ENCODE measurements at regions not wholly inside any gene's neighbourhood (a gene's known extent, or its start where the extent isn't known, plus 50 kb on each side); places are given as distances from the start of the nearest gene placed in this dataset.
"Not testable (repeated sequence)": the region's sequence is repeated elsewhere in the genome, so short reads cannot be mapped to it uniquely, and the experiment has no call there.

DNA sequence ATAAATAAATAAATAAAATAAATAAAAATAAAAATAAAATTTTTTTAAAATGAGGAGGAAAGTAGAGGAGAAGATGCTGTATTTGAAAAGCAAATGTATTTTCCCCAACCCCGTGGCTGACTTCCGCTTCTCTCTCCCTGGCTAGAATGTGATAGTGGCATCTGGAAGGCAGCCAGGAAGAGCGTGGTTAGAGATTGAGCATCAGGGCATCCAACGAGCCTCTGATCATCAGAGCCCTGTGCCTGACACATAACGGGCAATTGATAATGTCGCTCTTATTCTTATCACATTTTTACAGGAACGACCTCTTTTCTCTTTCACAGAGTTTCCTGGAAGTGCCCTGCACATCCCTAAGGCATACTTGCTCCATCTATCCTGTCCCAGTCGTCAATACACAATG, 496.9 kb upstream of the TMEM132C start:
- in situ Hi-C loops (cut with HindIII; ENCODE audit: low pct_ligation_motif_present, low pct_unique_long_range_greater_than_20kb, low sequenced_read_pairs) = no loop called here

GRCh38 chr12:127771546-127771945, 495.4 kb upstream of the TMEM132C start:
- DNase-seq = no peak
- in situ Hi-C loops (cut with HindIII; ENCODE audit: low pct_ligation_motif_present, low pct_unique_long_range_greater_than_20kb, low sequenced_read_pairs) = no loop called here

More for the DNA sequence above, 496.9 kb upstream of the TMEM132C start:
- no peak for DNase-seq

- in situ Hi-C loops (cut with HindIII; ENCODE audit: low pct_ligation_motif_present, low pct_unique_long_range_greater_than_20kb, low sequenced_read_pairs) = no loop called here
- DNase-seq = peak; percentile 33
Measured at GRCh38 chr12:127773520-127773919, 493.4 kb upstream of the TMEM132C start.

GRCh38 chr12:127774828-127775227, 492.1 kb upstream of the TMEM132C start:
- no peak for DNase-seq

GRCh38 chr12:127779301-127780045, 487.5 kb upstream of the TMEM132C start:
- in situ Hi-C loops (cut with HindIII; ENCODE audit: low pct_ligation_motif_present, low pct_unique_long_range_greater_than_20kb, low sequenced_read_pairs) = no loop called here
- no peak for DNase-seq

More at GRCh38 chr12:127774828-127775227, 492.1 kb upstream of the TMEM132C start:
- in situ Hi-C loops (cut with HindIII; ENCODE audit: low pct_ligation_motif_present, low pct_unique_long_range_greater_than_20kb, low sequenced_read_pairs) = no loop called here

DNA sequence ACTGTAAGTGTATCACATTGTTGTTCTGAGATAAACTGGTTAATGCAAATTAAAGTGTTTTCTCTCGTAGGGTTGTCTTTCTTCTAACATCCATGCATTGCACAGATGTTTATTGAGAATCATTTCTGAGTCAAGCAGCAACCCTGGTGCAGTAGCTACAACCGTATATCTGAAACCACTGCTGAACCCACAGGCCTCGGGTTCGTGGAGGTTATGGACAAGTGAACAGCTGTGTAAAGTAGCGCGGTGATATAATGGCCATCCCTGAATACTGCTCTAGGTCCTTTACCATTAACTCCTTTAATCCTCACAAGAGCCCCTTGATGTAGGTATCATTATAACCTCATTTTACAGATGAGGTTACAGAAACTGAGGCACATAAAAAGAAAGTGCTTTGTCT, 486.1 kb upstream of the TMEM132C start:
- in situ Hi-C loops (cut with HindIII; ENCODE audit: low pct_ligation_motif_present, low pct_unique_long_range_greater_than_20kb, low sequenced_read_pairs) = no loop called here
- no peak for DNase-seq

- no peak for DNase-seq
- in situ Hi-C loops (cut with HindIII; ENCODE audit: low pct_ligation_motif_present, low pct_unique_long_range_greater_than_20kb, low sequenced_read_pairs) = no loop called here
Measured at GRCh38 chr12:127781336-127781735, 485.6 kb upstream of the TMEM132C start.

- DNase-seq = no peak
- in situ Hi-C loops (cut with HindIII; ENCODE audit: low pct_ligation_motif_present, low pct_unique_long_range_greater_than_20kb, low sequenced_read_pairs) = no loop called here
Measured at GRCh38 chr12:127785540-127785939, 481.4 kb upstream of the TMEM132C start.

- no peak for DNase-seq
- in situ Hi-C loops (cut with HindIII; ENCODE audit: low pct_ligation_motif_present, low pct_unique_long_range_greater_than_20kb, low sequenced_read_pairs) = no loop called here
Measured at GRCh38 chr12:127785986-127786590, 480.9 kb upstream of the TMEM132C start.

DNA sequence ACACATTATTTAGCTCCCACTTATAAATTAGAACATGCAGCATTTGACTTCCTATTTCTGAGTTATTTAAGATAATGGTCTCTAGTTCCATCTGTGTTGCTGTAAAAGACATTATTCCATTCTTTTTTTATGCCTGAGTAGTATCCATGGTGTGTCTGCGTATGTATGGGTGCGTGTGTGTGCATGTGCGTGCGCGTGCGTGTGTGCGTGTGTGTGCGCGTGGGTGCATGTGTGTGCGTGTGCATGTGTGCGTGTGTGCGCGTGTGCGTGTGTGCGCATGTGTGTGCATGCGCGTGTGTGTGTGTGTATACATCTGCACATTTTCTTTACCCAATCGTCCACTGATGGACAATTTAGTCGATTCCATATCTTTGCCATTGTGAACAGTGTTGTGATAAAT, 479.4 kb upstream of the TMEM132C start:
- DNase-seq = no peak
- in situ Hi-C loops (cut with HindIII; ENCODE audit: low pct_ligation_motif_present, low pct_unique_long_range_greater_than_20kb, low sequenced_read_pairs) = no loop called here

DNA sequence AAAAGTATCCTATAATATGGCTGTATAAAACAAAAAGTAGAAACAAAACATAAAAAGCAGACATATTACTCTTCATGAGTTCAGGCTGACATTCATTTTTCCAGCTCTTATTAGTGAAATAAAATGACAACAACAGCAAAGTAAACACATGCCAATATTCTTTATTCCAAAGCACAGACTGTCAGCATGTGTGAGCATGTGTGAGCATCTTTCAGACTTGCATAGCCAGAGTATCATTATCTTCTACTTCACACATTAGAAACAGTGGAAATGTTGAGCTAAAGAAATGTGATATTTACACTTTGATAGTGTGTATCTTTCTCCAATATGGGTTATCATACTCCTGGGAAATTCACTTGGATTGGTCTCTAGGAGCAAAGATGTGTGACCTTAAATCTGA, 476.6 kb upstream of the TMEM132C start:
- DNase-seq = no peak
- in situ Hi-C loops (cut with HindIII; ENCODE audit: low pct_ligation_motif_present, low pct_unique_long_range_greater_than_20kb, low sequenced_read_pairs) = no loop called here

DNA sequence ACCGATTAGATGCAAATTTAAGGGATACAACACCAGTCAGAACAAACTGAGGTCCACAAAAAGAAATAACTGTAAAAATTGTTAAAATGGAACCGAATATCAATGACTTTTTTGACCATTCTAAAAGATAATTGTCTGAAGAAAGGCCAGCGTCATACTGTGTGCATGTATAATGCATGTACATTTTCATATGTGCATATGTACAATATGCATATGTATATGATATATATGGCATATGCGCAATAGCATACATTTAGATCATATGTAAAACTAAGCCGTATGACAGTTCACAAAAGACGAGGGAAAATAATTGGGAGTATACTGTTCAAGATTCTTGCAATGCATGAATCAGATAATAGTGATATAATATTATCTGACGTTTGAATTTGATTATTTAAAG, 475.8 kb upstream of the TMEM132C start:
- DNase-seq = no peak
- in situ Hi-C loops (cut with HindIII; ENCODE audit: low pct_ligation_motif_present, low pct_unique_long_range_greater_than_20kb, low sequenced_read_pairs) = no loop called here

GRCh38 chr12:127797918-127798317, 469.1 kb upstream of the TMEM132C start:
- in situ Hi-C loops (cut with HindIII; ENCODE audit: low pct_ligation_motif_present, low pct_unique_long_range_greater_than_20kb, low sequenced_read_pairs) = no loop called here

DNA sequence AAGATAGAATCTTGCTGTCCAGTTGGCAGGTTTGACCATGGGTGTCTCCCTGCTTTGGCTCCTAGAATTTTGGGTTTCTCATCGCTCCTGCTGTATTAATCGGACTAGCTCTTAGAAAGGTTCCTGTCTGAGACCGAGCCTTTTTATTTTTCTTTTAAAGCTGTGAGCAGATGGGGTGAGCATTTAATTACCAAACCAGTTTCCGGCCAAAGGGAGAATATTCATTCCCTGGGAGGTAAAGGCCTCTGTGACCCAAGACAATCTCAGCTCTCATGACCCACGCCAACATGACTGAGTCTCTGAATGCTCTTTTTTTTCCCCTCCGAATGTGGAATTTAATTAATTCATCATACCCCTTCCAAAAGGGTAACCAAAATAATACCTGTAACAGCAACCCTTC, 464.7 kb upstream of the TMEM132C start:
- no peak for DNase-seq
- in situ Hi-C loops (cut with HindIII; ENCODE audit: low pct_ligation_motif_present, low pct_unique_long_range_greater_than_20kb, low sequenced_read_pairs) = no loop called here

More at GRCh38 chr12:127797918-127798317, 469.1 kb upstream of the TMEM132C start:
- no peak for DNase-seq

DNA sequence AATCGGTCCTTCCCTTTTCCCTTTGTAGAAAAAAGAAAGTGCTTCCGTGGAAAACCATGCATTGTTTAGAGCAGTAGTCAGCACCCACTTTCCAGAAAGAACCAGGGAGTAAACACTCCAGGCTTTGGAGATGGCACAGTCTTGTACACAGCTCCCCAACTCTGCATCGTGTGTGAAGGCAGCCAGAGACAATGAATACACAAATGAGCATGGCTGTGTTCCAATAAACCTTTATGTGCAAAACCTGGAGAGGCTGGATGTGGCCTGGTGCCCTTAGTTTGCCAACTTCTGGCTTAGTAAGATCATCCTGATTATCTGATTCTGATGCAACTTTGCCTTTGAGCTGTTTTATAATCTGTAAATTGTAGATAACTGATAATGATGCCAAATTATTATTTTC, 463.4 kb upstream of the TMEM132C start:
- no peak for DNase-seq
- in situ Hi-C loops (cut with HindIII; ENCODE audit: low pct_ligation_motif_present, low pct_unique_long_range_greater_than_20kb, low sequenced_read_pairs) = no loop called here

GRCh38 chr12:127809275-127809674, 457.7 kb upstream of the TMEM132C start:
- in situ Hi-C loops (cut with HindIII; ENCODE audit: low pct_ligation_motif_present, low pct_unique_long_range_greater_than_20kb, low sequenced_read_pairs) = no loop called here

DNA sequence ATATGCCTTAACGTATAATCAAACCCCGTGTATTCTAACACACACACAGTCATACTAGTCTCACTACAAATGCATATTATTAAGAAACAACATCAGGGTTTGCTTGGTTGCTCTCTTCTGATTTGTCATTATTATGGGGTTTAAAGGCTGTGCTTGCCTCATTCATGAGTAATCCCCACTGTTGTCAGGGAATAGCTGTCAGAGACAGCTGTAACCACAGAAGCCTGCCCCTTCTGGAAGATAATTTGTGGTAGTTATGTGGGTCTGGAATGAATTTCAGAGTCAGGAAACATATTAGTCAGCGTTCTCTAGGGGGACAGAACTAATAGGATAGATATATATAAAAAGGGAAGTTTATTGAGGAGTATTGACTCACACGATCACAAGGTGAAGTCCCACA, 456.9 kb upstream of the TMEM132C start:
- DNase-seq = peak; percentile 90
- in situ Hi-C loops (cut with HindIII; ENCODE audit: low pct_ligation_motif_present, low pct_unique_long_range_greater_than_20kb, low sequenced_read_pairs) = no loop called here

More at GRCh38 chr12:127809275-127809674, 457.7 kb upstream of the TMEM132C start:
- DNase-seq = peak; percentile 79

- in situ Hi-C loops (cut with HindIII; ENCODE audit: low pct_ligation_motif_present, low pct_unique_long_range_greater_than_20kb, low sequenced_read_pairs); DNase-seq: not testable (repeated sequence)
Measured at GRCh38 chr12:127810459-127810858, 456.5 kb upstream of the TMEM132C start.

DNA sequence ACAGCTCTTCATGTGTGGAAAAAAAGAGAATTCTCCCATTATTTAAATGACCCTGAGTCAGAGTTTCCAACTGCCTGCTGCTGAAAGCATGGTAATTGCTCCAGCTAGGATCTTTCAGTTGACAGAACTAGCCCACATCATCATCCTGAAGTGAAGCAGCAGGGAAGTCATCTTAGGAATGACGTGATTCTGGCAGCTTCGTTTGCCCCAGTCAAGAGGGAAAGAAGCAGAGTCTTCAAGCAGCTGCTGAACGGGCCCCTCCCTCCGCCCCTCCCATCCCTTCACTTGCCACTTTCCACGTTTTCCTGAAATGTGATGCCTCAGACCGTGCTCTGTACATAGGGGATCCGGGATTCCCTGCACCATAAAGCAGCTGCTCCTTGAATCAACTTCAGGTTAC, 455.0 kb upstream of the TMEM132C start:
- in situ Hi-C loops (cut with HindIII; ENCODE audit: low pct_ligation_motif_present, low pct_unique_long_range_greater_than_20kb, low sequenced_read_pairs) = no loop called here
- DNase-seq = no peak

- in situ Hi-C loops (cut with HindIII; ENCODE audit: low pct_ligation_motif_present, low pct_unique_long_range_greater_than_20kb, low sequenced_read_pairs) = no loop called here
- DNase-seq = no peak
Measured at GRCh38 chr12:127813147-127813546, 453.8 kb upstream of the TMEM132C start.

Measured in ACHN (cell line).